Right ventricle myocardium inferior (tissue), 1 donor: ENCODE measurements at regions not wholly inside any gene's neighbourhood (a gene's known extent, or its start where the extent isn't known, plus 50 kb on each side); places are given as distances from the start of the nearest gene placed in this dataset.

ENCODE experiments used
- ATAC-seq: fragments of 200-7000 bp; cut with Tn5 transposase; one replicate; pipeline ENCODE4 v1.9.1; 2020; ENCODE audit warnings: mild to moderate bottlenecking, moderate library complexity
- DNase-seq: peaks from one replicate; pipeline ENCODE4 v3.0.0; 2021; ENCODE audit errors: missing footprints
- intact Hi-C: fragments of 100-400 bp; cut with DNase I; formaldehyde crosslinking; loops from one replicate; pipeline ENCODE4 v1.11.0; 2022
- donor health status: DM: no; HTN: yes; CAD: no; lungs with severe emphysema.

GRCh38 chr20:40319056-40319455 lies 370.0 kb downstream of the MAFB start:
- intact Hi-C loops: no loop called here
- DNase-seq (no peak), ATAC-seq (no peak)

GRCh38 chr20:40317156-40317790 lies 371.8 kb downstream of the MAFB start:
- intact Hi-C loops: no loop called here

GRCh38 chr20:40314278-40314677 lies 374.8 kb downstream of the MAFB start:
- intact Hi-C loops: no loop called here

More at GRCh38 chr20:40317156-40317790, 371.8 kb downstream of the MAFB start:
- ATAC-seq: no peak
- no peak for DNase-seq

GRCh38 chr20:40313730-40314129 lies 375.3 kb downstream of the MAFB start:
- ATAC-seq: peak; percentile 44
- DNase-seq: no peak
- intact Hi-C loops: no loop called here

More at GRCh38 chr20:40314278-40314677, 374.8 kb downstream of the MAFB start:
- no peak for DNase-seq
- ATAC-seq: peak; percentile 48

- DNase-seq (no peak), ATAC-seq (no peak)
- intact Hi-C loops: no loop called here
Observed at GRCh38 chr20:40309731-40310130, 379.3 kb downstream of the MAFB start.

- DNase-seq (no peak), ATAC-seq (peak; percentile 38)
- intact Hi-C loops: no loop called here
Observed at GRCh38 chr20:40307997-40308396, 381.0 kb downstream of the MAFB start.

GRCh38 chr20:40307268-40307667 lies 381.8 kb downstream of the MAFB start:
- DNase-seq: no peak
- peak; percentile 15 for ATAC-seq
- intact Hi-C loops: no loop called here

GRCh38 chr20:40305303-40305702 lies 383.7 kb downstream of the MAFB start:
- intact Hi-C loops: no loop called here
- DNase-seq (no peak), ATAC-seq (peak; percentile 76)

GRCh38 chr20:40304119-40304613 lies 384.9 kb downstream of the MAFB start:
- DNase-seq: no peak
- no peak for ATAC-seq
- intact Hi-C loops: no loop called here

- intact Hi-C loops: no loop called here
- no peak for ATAC-seq
- DNase-seq: no peak
Observed at GRCh38 chr20:40294747-40295146, 394.3 kb downstream of the MAFB start.

GRCh38 chr20:40294175-40294574 lies 394.9 kb downstream of the MAFB start:
- no peak for DNase-seq
- intact Hi-C loops: no loop called here

GRCh38 chr20:40293740-40294139 lies 395.3 kb downstream of the MAFB start:
- DNase-seq: no peak
- intact Hi-C loops: no loop called here
- peak; percentile 80 for ATAC-seq

More at GRCh38 chr20:40294175-40294574, 394.9 kb downstream of the MAFB start:
- peak; percentile 84 for ATAC-seq

GRCh38 chr20:40291493-40292135 lies 397.4 kb downstream of the MAFB start:
- ATAC-seq (no peak), DNase-seq (no peak)
- intact Hi-C loops: no loop called here

- intact Hi-C loops: loop anchor here (1.0 kb wide), 1 partner anchor 402 kb away; the partner anchor contains the start of gene MAFB
- ATAC-seq: no peak
Observed at GRCh38 chr20:40287683-40288082, 401.4 kb downstream of the MAFB start.

GRCh38 chr20:40286975-40287531 lies 402.0 kb downstream of the MAFB start:
- ATAC-seq: peak; percentile 95
- DNase-seq: peak; percentile 81
- intact Hi-C loops: loop anchor here (1.0 kb wide), 1 partner anchor 402 kb away; the partner anchor contains the start of gene MAFB

More at GRCh38 chr20:40287683-40288082, 401.4 kb downstream of the MAFB start:
- DNase-seq: no peak

- intact Hi-C loops: no loop called here
- ATAC-seq (no peak), DNase-seq (no peak)
Observed at GRCh38 chr20:40284611-40285010, 404.4 kb downstream of the MAFB start.

- DNase-seq: no peak
- intact Hi-C loops: no loop called here
- no peak for ATAC-seq
Observed at GRCh38 chr20:40283689-40284088, 405.3 kb downstream of the MAFB start.

- ATAC-seq: no peak
- intact Hi-C loops: no loop called here
- DNase-seq: no peak
Observed at GRCh38 chr20:40282941-40283340, 406.1 kb downstream of the MAFB start.

GRCh38 chr20:40282541-40282940 lies 406.5 kb downstream of the MAFB start:
- no peak for DNase-seq
- no peak for ATAC-seq
- intact Hi-C loops: no loop called here

GRCh38 chr20:40280616-40281015 lies 408.4 kb downstream of the MAFB start:
- intact Hi-C loops: no loop called here
- no peak for DNase-seq
- ATAC-seq: no peak
